HG03439 (cell line): ENCODE measurements at regions not wholly inside any gene's neighbourhood (a gene's known extent, or its start where the extent isn't known, plus 50 kb on each side); places are given as distances from the start of the nearest gene placed in this dataset.
"Not testable (repeated sequence)": the region's sequence is repeated elsewhere in the genome, so short reads cannot be mapped to it uniquely, and the experiment has no call there.

Experiments
- ATAC-seq: cut with Tn5 transposase; IDR thresholded peaks from one replicate; pipeline ENCODE4 v1.9.1; 2021; ENCODE audit warnings: mild to moderate bottlenecking, moderate library complexity; ENCODE audit not compliant: unreplicated experiment

DNA sequence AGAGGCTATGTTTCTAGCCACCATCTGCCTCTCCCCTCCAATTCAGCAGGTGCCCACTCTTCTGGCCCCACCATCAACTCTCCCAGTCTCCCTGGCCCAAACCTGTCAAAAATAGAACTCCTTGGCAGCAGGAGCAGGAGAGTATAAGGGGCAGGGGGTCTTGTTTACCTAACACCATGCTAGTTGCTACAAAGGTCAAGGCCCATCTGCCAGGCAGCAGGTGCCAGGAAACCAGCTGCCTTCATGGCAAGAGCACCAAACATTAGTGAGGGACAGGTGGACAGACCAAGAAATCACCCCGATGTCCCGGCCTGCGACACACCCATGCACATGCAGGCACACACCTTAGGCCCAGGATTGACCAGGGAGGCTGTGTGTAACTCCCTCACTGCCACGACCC lies 387.9 kb downstream of the BUD13 start:
- no peak for ATAC-seq

- ATAC-seq, result no peak
Observed at GRCh38 chr11:116384407-116384806, 388.4 kb downstream of the BUD13 start.

DNA sequence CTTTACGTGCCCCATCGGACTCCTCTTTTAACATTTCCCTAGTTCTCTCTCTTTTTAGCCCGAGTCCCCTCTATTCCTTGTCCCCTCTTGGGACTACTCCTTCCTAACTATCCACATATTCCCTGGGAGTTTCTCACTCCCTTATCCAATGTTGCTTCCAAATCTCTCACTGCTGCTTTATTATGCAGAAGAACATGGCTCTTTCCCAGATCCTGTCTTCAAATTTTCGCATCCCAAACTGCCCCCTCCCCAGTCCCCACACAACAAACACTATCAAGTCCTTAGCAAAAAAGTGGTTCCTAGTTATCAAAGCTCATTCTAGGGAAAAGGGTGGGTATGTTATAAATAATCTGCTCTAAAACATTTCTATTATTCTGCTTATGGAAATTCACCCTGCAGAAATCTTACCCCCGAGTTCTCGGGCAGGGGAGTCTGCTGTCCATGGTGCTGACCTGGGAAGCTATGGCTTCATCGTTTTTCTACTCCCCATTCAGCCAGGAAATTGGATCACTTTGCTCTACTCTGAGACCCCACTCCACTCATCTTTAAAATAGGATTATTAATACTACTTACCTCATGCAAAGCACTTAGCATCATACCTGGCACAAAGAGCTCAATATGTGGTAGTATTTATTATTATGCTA lies 393.5 kb downstream of the BUD13 start:
- ATAC-seq, result no peak

- no peak for ATAC-seq
Observed at GRCh38 chr11:116376547-116376946, 396.2 kb downstream of the BUD13 start.

DNA sequence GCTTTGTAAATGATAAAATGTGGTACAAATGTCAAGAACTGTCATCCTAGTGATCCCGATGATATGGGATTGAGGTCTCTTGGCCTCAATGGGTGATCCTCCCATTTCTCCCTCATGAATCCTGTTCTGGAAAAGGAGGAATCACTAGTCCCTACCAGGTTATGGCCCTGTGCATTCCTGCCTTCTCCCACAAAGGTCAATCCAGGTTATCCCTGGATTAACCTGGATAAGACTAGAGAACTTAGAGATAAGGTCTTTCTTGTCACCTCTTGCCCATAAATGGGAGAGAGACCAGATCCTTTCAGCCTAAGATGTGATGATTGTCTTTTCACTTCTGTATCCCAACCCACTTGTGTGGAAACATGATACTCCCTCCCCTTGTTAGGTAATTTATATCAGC lies 396.7 kb downstream of the BUD13 start:
- ATAC-seq, result no peak

GRCh38 chr11:116375221-116375620 lies 397.6 kb downstream of the BUD13 start:
- no peak for ATAC-seq

DNA sequence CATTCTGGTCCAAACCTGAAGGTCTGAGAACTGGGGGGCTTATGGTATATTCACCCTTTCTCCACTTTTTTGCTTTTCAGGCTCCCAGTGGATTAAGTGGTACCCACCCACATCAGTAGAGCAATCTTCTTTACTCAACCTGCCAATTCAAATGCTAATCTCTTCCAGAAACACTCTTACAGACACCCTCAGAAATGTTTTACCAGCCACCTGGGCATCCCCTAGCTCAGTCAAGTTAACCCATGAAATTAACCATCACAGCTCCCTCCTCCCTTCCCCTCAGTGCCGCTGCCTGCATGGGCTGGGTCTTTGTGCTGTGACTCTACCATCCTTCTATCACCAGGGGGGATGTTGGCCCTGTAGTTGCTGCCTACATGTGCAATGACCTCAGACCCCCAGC lies 398.7 kb downstream of the BUD13 start:
- ATAC-seq, result no peak

DNA sequence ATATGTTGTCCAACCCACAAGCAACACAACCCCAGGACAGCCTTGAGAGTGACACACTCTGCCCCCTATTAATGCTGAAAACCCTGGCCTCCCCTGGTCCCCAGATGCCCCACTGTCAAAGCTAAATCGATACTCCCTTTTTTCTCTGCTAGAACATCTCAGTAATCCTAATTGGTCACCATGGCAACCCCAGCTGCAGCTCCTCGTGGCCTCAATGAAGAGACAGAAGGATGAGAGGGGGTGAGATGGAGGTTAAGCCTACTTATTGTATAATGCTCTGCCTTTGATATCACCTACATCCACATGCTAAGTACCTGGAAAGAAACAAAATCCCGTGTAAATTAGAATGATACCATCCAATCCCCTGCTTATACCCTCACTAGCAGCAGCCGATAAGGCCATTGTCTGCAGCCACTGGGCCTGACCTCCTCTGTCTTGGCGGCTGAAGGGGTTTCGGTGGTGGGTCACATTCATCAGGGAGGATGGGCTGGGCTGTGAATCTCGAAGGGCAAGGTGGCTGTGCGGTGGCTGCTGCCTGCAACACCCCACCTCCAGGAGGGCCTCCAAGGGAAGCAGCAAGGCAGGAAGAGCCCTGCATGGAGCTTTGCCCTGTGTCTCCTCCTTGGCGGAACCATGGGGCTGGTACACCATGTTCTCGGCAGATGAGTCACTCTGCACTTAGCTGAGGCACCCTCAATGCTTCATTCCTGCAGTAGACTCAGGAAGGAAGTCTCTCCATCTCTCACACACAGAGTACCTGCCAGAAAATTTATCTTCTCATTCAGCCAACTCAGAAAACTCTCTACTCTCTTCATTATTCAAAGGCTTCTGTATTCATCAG lies 399.5 kb downstream of the BUD13 start:
- ATAC-seq, result no peak

- no peak for ATAC-seq
Observed at GRCh38 chr11:116371146-116371545, 401.6 kb downstream of the BUD13 start.

DNA sequence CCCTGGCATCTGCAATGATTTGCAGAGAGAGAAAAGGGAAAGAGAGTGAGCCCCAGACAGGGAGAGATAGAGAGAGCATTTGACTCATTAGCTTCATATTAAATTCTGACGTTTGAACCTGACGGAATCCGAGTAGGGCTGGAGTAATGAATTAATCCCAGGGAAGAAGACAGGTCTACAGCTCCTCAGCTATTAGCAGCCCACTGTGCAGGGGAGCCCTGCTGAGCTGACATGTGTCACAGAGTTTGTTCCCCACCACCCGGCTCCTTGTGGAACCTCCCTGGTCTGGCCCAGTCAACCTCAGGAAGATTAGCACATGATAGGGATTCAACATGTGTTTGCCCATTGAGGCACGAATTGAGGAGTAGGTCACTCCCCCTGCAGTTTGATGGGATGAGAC lies 404.0 kb downstream of the BUD13 start:
- no peak for ATAC-seq

GRCh38 chr11:116366980-116367645 lies 405.7 kb downstream of the BUD13 start:
- ATAC-seq, result no peak

- no peak for ATAC-seq
Observed at GRCh38 chr11:116366451-116366850, 406.3 kb downstream of the BUD13 start.

- not testable (repeated sequence) for ATAC-seq
Observed at GRCh38 chr11:116364925-116365324, 407.9 kb downstream of the BUD13 start.

GRCh38 chr11:116364348-116364747 lies 408.4 kb downstream of the BUD13 start:
- no peak for ATAC-seq

- ATAC-seq, result no peak
Observed at GRCh38 chr11:116360221-116360941, 412.4 kb downstream of the BUD13 start.

DNA sequence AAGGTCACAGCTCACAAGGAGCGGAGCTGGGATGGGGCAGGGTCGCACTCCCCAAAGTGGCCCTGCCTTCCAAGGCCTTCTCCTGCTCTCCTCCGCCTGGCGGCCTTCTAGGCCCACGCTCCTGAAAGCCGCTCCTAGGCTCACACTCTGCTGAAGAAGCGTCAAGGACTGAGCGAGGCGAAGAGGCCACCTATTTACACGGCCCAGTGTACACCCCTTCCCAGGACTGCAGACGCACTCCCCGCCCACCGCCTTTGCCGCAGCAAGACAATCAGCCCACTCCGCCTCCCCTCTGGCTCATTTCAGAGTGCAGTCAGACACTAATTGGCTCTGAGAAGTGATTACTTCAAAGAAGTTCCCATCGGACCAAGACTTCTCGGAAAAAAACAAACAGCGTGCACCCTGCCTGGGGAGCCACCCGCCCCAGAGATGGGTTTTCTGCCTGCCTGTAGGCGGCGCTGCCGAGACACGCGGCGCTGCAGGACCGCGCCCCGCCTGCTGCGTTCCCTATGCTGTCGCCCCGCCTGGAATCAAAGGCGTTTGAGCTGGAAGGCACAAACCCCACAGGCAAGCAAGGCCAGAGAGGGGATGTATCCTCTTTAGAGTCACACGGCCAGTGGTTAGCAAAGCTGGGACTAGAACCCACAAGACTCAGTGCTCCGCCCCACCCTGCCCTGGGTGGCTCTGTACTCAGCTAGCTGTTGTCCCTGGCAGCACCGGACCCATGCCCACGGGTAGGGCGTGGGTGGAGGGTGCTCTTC lies 414.8 kb downstream of the BUD13 start:
- ATAC-seq, result no peak

DNA sequence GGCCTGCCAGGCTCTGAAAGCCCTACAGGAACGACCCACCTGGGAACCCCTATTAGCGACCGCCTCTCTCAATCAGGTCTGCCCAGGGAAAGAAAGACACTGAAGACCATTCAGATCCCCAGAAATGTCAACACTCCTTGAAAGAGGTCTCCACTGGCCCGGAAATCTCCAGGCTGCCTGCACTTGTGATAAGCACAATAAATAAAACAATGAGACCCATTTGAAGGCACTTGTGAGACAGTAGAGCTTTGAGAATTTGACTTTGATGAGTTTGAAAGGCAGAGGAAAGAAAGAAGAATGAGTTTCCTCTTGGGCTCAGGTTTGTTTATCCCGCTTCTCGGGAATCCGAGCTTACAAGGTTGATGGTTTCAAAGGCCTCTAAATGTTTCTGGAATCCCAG lies 416.3 kb downstream of the BUD13 start:
- no peak for ATAC-seq

- no peak for ATAC-seq
Observed at GRCh38 chr11:116355104-116355503, 417.7 kb downstream of the BUD13 start.

GRCh38 chr11:116353589-116353988 lies 419.2 kb downstream of the BUD13 start:
- ATAC-seq, result no peak

DNA sequence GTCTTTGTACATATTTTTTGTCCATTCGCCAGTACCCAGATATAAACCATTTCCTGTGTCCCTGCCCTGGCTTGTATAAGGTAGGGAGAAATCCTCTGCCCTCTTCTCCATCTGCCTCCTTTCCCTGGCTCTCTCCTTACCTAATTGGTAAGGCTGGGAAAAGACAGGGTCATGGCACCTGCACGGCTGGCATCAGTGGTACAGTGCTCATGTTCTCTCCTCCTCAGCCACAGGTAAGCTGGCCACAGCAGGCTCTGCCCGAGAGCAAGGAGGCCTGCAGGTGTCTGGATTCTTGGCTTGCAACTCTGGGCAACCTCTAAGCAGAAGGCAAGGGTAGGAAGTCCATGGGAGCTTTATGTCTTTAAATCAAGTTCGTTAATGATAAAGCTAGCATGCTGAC lies 419.9 kb downstream of the BUD13 start:
- ATAC-seq, result no peak

GRCh38 chr11:116348226-116348625 lies 424.6 kb downstream of the BUD13 start:
- no peak for ATAC-seq
